ENCODE measurements at regions not wholly inside any gene's neighbourhood (a gene's known extent, or its start where the extent isn't known, plus 50 kb on each side); places are given as distances from the start of the nearest gene placed in this dataset.
"Not testable (repeated sequence)": the region's sequence is repeated elsewhere in the genome, so short reads cannot be mapped to it uniquely, and the experiment has no call there.

DNA sequence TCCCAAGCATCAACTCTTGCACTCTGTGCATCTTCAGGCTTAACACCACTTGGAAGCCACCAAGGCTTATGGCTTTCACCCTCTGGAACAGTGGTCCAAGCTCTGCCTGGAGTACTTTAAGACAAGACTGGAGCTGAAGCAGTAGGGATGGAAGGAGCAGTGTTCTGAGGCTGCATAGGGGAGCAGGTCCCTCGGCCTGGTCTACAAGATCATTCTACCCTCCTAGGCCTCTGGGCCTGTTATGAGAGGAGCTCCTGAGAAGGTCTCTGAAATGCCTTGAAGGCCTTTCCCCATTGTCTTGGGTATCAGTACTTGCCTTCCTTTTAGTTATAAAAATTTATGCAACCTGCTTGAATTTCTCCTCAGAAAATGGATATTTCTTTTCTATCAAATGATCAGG lies 286.7 kb downstream of the CPXCR1 start:
- DNase-seq (ENCODE audit: low spot score), result no peak

DNA sequence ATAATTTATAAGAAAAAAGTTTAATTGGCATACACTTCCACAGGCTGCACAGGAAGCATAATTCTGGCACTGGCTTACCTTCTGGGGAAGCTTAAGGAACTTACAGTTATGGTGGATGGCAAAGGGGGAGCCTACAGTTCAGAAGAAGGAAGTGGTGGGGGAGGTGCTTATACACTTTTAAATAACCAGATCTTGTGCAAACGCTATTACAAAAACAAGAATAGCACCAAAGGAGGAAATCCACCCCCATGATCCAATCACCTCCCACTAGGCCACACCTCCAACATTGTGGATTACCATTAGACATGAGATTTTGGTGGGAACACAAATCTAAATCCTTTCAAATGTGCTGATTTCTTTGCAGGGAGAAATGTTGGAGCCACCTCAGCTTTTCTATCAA lies 287.7 kb downstream of the CPXCR1 start:
- no peak for DNase-seq (ENCODE audit: low spot score)

DNA sequence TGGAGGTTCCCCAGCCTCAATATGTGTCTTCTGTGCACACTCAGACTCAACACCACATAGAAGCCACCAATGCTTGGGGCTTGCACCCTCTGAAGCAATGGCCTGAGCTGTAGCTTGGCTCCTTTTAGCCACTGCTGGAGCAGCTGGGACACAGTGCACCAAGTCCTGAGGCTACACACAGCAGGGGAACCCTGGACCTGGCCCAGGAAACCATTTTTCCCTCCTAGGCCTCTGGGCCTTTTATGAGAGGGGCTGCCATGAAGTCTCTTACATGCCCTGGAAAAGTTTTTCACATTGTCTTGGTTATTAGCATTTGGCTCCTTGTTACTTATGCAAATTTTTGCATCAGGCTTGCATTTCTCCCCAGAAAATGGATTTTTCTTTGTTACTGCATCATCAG lies 306.2 kb downstream of the CPXCR1 start:
- DNase-seq (ENCODE audit: low spot score), result no peak

DNA sequence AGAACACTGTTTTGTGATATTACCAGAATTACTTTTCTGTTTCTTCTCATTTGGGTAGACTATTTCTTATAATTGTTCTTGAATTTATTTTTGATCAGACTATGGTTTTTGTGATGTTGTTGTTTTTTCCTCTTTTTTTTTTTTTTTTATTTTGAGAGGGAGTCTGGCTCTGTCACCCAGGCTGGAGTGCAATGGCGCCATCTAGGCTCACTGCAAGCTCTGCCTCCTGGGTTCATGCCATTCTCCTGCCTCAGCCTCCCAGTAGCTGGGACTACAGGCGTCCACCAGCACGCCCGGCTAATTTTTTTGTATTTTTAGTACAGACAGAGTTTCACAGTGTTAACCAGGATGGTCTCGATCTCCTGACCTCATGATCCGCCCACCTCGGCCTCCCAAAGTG lies 352.6 kb downstream of the CPXCR1 start:
- not testable (repeated sequence) for DNase-seq (ENCODE audit: low spot score)

DNA sequence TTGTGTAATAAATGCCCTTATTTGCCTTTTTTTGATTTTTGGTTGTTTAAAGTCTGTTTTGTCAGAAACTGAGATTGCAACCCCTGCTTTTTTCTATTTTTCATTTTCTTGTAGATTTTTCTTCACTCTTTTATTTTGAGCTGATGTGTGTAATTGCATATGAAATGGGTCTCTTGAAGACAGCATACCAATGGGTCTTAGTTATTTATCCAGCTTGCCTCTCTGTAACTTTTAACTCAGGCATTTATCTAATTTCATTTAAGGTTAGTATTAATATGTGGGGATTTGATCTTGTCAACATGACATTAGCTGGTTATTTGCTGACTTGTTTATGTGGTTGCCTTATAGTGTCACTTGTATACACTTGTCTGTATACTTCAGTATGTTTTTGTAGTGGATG lies 378.0 kb downstream of the CPXCR1 start:
- DNase-seq (ENCODE audit: low spot score), result no peak

Measured in RKO (cell line).